GM21737 (cell line): ENCODE measurements at regions not wholly inside any gene's neighbourhood (a gene's known extent, or its start where the extent isn't known, plus 50 kb on each side); places are given as distances from the start of the nearest gene placed in this dataset.

Source experiments
- ATAC-seq: cut with Tn5 transposase; IDR thresholded peaks from one replicate; pipeline ENCODE4 v1.9.1; 2021; ENCODE audit warnings: mild to moderate bottlenecking, moderate library complexity; ENCODE audit not compliant: unreplicated experiment

DNA sequence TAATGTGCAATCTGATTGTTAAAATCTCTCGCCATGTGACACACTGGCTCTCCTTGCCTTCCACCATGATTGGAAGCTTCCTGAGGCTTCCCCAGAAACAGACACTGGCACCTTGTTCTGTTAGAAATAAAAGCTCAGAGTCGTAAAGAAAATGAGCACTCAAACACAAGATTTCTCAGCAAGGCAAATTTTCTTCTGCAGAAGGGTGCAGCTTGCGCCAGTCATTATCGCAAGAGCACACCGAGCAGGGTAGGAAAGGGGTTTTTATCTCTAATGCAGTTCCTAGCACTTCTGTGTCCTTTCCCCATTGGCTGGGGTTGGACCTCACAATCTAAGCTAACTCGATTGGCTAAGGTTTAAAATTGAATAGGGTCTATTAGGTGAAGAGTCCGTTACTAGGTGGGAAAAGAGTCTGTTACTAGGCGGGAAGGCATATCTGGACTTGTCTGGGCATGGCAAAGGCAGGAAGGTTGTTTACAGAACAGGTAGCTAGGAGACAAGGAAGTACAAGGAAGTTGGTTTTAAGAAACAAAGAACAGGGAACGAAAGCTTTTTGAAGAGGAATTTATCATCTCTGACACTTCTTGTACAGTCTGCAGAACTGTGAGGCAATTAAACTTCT is 62.6 kb upstream of the BICD1 start:
- ATAC-seq = no peak

DNA sequence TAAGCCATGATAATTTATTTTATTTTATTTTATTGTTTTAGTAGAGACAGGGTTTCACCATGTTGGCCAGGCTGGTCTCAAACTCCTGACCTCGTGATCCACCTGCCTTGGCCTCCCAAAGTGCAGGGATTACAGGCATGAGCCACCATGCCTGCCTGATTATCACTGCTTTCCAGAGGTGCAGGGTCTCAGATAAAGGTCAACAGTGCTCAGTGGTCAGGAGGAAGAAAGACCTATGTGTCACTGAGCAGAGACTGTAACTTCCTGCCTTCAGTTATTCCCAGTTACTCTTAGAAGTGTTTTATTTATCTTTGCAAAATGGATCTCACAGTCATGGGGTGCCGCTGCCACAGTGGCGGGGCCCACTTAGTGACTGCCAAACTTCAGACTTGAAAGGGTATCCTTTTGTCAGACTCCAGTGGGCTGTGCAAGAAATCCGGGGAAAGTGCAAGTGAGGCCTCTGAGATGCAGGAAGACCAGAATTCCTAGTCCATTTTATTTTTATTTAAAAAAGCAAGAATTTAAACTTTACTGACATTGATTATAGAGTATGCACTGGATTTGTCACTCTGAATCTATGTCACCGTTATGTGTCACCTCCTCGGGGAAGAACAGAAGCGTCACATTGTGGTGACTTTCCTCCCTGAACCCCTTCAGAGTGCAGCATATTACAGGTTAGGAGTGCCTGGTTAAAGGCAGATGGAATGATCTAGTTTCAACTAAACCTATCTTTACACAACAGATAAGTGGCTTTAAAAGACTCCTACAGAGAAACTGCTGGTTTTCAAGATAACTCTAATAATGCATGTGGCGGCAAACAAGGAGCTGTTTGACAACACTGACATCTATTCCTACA is 59.1 kb upstream of the BICD1 start:
- ATAC-seq = no peak

DNA sequence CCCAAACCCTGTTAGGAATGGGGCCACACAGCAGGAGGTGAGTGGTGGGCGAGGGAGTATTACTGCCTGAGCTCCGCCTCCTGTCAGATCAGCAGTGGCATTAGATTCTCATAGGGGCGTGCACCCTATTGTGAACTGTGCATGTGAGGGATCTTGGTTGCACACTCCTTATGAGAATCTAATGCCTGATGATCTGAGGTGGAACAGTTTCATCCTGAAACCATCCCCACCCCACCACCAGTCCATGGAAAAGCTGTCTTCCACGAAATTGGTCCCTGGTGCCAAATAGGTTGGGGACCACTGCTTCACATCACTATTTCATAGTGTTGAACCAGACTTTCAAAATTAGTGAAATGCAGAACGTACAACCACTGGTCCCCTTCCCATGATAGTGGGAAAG is 57.9 kb upstream of the BICD1 start:
- no peak for ATAC-seq

DNA sequence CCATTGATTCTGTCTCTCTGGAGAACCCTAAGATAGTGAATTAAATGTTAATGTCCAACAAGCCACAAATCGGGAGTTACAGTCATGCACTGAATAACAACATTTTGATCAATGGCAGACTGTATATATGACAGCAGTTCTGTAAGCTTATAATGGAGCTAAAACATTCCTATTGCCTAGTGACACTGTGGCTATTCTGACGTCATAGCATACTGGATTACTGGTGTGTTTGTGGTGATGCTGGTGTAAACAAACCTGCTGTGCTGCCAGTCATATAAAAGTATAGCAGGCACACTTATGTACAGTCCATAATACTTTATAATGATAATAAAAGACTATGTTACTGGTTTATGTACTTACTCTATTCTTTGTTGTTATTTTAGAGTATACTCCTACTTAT is 56.7 kb upstream of the BICD1 start:
- ATAC-seq = no peak

DNA sequence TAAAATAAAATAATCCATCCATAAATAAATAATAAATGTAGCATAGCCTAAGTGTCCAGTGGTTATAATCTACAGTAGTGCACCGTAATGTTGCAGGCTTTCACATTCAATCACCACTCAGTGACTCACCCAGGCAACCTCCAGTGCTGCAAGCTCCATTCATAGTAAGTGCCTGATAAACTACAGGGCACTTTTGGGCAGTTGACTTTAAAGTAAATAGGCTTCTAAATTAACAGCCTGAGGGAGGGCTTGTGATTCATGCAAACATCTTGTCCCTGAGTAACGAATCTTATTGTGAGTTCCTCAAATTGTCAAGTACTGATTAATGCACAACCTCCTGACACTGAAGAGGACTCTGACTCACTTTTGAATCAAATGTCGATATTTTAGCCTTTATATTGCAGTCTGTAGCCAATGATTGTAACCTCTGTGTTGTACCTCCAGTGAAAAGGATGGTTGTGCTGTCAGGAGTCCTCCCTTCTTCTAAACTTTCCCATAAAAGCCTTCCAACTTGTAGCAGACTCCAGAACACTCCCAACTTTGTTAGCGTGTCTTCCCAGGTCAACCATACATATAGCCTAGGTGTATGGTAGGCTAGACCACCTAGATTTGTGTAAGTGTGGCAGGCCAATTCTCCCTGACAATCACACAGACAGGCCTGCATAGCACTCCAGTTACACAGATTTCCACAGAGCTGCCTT is 55.0 kb upstream of the BICD1 start:
- ATAC-seq = no peak

DNA sequence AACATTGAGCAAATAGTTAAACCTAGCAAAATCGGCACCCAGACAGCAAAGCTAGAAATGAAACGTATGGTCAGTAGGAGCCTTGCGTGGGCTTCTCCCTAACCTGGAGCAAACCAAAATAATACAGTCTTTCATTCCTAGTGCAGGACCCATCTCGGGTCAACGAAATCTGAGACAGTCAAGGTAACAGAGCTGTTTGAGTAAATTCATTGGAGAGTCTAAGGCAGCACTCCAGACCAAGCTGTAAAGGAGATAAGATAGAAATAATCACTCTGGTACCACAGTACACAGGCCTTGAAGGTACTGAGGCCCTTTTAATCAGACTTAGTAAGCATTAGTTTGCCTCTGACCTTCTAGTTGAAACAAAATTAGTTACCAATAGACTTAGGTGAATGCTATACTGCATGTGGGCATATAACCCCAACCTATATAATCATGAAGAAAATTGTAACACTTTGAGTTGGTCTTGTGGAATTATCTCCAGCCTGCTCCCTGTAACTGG is 54.4 kb upstream of the BICD1 start:
- ATAC-seq = no peak

DNA sequence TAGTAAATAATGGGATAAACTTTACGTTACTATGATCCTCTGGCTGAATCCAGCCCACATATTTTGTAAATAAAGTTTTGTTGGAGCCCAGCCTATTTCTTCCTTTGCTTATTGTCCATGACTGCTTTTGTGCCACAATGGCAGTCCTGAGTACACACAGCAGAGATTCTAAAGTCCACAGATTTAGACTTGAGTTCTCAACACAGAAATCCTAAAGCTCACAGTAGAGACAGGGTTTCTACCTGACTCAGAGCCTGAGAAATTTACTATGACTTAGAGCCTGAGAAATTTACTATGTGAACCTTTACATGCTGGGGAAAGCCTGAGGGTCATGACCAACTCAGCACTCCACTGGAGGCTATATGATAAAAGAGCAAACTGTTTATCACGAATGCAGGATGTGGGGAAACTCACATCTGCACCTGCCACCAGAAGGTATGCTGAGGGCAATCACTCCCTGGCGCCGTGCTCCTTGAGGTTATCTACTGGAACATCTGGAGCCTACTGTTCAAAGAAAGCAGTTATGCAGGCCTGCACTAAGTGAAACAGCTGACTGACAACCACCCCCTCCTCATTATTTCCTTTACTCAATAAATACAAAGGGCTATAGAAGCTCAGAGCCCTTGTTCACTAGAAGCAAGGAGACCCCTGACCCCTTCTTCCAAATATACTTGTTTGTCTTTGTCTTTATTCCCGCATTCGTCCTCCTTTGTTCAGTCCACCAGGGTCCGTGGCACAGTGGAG is 52.6 kb upstream of the BICD1 start:
- no peak for ATAC-seq
